GM20000 (cell line): ENCODE measurements at regions not wholly inside any gene's neighbourhood (a gene's known extent, or its start where the extent isn't known, plus 50 kb on each side); places are given as distances from the start of the nearest gene placed in this dataset.
A peak's percentile ranks its signal among the peaks of the same experiment; 100 is the strongest.

Experiments used
- DNase-seq: peaks from one replicate; pipeline ENCODE4 v3.0.0; 2012; ENCODE audit warnings: low spot score
- TF ChIP-seq, protein P1 (sequence below): IDR thresholded peaks from 2 replicates; pipeline ENCODE4 v1.5.1; 2012; ENCODE audit warnings: mild to moderate bottlenecking, control low read depth; ENCODE audit errors: extremely low read depth, missing control alignments

DNA sequence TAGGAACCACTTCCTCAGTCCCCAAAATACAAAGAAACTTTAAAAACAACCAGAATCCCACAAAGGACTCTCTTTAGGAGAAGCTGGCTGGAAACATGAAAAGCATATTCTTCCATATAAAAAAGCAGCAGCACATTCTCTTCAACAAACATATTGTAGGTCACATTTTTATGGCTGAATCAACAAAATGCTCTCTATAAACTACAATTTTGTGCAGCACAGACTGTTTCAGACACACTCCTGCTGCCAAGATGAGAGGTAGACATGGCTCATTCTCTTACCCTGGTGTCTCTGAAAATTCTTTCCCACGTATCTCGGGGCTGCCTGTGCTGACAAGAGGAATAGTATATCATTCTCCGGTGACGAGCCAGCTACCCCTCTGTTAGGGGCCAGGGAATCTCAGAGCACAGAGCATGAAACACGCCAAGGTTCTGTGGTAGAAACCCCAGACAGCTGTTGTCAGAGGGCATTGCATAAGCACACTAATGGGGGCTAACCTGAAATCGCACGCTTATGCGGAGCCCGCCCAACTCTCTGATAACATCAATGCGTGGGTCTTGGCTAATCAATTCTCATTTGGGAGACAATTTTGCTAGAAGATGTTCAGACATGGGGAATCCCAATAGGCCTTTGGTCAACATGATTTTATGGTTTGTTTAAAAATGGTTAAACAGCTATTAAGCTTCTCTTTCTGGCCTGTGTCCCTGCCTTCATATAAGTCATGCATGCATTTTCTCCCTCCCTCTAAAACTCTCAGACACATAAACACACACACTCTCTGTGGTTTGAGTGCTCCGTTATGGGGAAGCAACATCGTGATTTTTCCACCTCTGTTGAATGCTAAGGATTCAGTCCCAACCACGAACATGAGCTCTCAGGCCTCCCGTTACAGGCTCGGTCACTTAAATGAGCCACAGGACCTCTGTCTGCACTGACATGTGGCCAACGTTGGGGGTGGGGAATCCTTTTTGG is 177.5 kb downstream of the INO80D start:
- DNase-seq, result no peak

DNA sequence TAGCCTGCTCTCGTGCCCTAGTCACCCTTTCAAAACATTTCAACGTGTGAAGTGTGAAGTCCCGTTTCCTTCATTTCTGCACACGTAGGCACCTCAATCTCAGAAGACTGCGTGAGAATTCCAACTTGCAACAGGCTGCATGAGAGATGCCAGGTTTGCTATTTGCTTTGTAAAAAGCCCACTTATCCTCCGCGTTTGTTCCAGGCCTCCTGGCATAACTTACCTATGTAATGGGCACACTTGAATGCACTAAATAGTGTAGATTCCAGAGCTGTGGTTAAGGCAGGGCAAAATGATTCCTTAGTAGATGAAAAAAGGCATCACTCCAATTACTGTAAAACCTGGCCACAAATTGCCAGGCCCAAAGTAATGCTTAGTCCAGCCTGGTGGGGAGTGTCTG is 179.6 kb downstream of the INO80D start:
- TF ChIP-seq, protein P1, sequence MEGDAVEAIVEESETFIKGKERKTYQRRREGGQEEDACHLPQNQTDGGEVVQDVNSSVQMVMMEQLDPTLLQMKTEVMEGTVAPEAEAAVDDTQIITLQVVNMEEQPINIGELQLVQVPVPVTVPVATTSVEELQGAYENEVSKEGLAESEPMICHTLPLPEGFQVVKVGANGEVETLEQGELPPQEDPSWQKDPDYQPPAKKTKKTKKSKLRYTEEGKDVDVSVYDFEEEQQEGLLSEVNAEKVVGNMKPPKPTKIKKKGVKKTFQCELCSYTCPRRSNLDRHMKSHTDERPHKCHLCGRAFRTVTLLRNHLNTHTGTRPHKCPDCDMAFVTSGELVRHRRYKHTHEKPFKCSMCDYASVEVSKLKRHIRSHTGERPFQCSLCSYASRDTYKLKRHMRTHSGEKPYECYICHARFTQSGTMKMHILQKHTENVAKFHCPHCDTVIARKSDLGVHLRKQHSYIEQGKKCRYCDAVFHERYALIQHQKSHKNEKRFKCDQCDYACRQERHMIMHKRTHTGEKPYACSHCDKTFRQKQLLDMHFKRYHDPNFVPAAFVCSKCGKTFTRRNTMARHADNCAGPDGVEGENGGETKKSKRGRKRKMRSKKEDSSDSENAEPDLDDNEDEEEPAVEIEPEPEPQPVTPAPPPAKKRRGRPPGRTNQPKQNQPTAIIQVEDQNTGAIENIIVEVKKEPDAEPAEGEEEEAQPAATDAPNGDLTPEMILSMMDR, result no peak
- no peak for DNase-seq

More for the DNA sequence above, 177.5 kb downstream of the INO80D start:
- TF ChIP-seq, protein P1, result no peak

DNA sequence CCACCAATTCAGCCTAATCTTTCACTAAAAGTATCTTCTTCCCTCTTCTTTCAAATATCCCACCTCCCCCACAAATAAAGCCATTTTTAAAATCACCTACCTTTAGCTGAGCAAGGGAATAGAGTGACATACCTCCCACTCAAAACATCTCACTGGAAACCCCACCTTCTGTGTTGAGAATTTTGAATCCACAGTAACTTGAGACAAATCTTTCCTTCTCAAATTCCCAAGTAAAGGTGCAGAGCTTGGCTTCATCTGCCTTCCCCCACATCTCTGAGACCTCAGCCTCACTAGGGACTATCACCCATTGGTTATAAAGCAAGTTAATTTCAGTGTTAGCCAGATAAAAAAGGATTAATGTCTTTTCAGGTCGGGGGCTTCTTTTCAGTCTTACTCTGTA is 180.4 kb downstream of the INO80D start:
- DNase-seq, result no peak

DNA sequence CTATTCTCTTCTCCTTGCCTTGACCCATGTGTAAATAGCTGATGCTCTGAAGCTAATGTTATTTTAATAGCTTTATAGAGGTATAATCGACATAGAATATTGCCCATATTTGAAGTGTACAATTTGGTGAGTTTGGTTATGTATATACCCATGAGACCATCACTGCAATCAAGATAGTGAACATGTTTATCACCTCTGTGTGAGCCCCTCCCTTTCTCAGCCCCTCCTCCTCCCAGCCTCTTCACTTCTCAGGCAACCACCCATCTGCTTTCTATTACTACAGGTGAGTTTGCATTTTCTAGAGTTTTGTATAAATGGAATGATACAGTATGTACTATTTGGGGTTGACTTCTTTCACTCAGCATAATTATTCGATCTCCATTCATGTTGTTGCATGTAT is 181.1 kb downstream of the INO80D start:
- DNase-seq, result no peak
- TF ChIP-seq, protein P1, result no peak

More for the DNA sequence above, 180.4 kb downstream of the INO80D start:
- TF ChIP-seq, protein P1, result no peak

DNA sequence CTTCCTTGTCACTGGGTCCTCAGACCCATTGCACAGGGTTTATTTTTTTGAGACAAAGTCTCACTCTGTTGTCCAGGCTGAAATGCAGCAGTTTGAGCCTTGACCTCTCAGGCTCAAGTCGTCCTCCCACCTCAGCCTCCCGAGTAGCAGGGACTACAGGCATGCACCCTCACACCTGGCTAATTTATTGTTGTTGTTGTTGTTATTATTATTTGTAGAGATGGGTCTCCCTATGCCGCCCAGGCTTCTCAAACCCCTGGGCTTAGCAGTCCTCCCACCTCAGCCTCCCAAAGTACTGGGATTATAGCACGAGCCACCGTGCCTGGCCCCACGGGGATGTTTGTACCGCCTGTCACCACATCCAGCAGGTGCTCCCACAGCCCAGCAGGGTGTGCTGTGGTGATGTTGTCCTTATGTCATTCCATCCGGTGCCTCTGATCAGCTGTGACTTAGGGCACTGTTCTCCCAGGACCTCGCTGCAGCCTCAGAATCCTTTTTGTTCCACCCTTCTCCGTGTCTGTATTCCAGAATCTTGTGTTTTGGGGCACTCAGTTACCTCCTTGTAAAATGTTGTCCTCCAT is 182.3 kb downstream of the INO80D start:
- peak; percentile 44 for DNase-seq
- TF ChIP-seq, protein P1, result peak; percentile 65

DNA sequence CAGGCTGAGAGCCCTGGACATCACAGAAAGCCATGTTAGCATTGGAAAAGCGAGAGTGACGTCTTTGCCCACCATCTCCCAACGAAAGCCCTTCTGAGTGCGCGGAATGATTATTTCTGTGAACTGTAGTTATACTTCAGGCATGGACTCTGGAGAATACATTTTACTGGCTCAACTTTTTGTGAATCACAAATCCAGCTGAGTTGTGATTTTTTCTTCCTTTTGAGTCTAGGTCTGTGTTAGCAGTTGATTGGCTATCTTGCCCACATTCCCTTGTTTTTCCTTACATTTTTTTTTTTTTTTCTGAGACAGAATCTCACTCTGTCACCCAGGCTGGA is 183.1 kb downstream of the INO80D start:
- TF ChIP-seq, protein P1, result no peak
- no peak for DNase-seq
